AG04450 (cell line): ENCODE measurements at regions not wholly inside any gene's neighbourhood (a gene's known extent, or its start where the extent isn't known, plus 50 kb on each side); places are given as distances from the start of the nearest gene placed in this dataset.

Experiments
- CTCF ChIA-PET: fragments of 300-600, 350-600 bp; formaldehyde crosslinking; extraction: SDS; loops from one replicate; lab custom pipeline; 2022; ENCODE audit warnings: antibody characterized with exemption, inconsistent platforms; lab: Charles Lee
- POLR2A ChIA-PET: fragments of 350-600 bp; formaldehyde crosslinking; extraction: SDS; loops from one replicate; lab custom pipeline; 2021; ENCODE audit warnings: antibody characterized with exemption, inconsistent platforms; lab: Yijun Ruan, JAX
- DNase-seq: peaks from one replicate; pipeline ENCODE4 v3.0.0-alpha.2; 2011; ENCODE audit warnings: low read depth, low spot score
- H3K27ac ChIP-seq: one replicate; pipeline ENCODE4 v1.5.1; 2012; ENCODE audit warnings: low read depth, low read length, control low read depth
- H3K27me3 ChIP-seq: one replicate; pipeline ENCODE4 v1.6.0; 2012; ENCODE audit warnings: low read length; ENCODE audit not compliant: control insufficient read depth, insufficient read depth
- H3K4me3 ChIP-seq: 2 replicates; pipeline ENCODE4 v1.5.1; 2011; ENCODE audit warnings: mild to moderate bottlenecking, low read depth, low read length, control low read depth
- H3K9me3 ChIP-seq: 2 replicates; pipeline ENCODE4 v1.5.1; 2012; ENCODE audit warnings: low read length; ENCODE audit not compliant: control insufficient read depth, insufficient read depth
- TF ChIP-seq, protein P1 (sequence below): IDR thresholded peaks from 2 replicates; pipeline ENCODE4 v1.5.1; 2011; ENCODE audit warnings: low read depth, low read length, control low read depth, inconsistent platforms

GRCh38 chr3:176935194-176935888, 261.9 kb downstream of the TBL1XR1 start:
- no peak overlapping the region for H3K27ac ChIP-seq
- POLR2A ChIA-PET = no interaction called here
- H3K9me3 ChIP-seq = no peaks in the 10 kb centered on the region
- no peaks in the 10 kb centered on the region for H3K27me3 ChIP-seq
- no peak overlapping the region for H3K4me3 ChIP-seq
- TF ChIP-seq, protein P1, sequence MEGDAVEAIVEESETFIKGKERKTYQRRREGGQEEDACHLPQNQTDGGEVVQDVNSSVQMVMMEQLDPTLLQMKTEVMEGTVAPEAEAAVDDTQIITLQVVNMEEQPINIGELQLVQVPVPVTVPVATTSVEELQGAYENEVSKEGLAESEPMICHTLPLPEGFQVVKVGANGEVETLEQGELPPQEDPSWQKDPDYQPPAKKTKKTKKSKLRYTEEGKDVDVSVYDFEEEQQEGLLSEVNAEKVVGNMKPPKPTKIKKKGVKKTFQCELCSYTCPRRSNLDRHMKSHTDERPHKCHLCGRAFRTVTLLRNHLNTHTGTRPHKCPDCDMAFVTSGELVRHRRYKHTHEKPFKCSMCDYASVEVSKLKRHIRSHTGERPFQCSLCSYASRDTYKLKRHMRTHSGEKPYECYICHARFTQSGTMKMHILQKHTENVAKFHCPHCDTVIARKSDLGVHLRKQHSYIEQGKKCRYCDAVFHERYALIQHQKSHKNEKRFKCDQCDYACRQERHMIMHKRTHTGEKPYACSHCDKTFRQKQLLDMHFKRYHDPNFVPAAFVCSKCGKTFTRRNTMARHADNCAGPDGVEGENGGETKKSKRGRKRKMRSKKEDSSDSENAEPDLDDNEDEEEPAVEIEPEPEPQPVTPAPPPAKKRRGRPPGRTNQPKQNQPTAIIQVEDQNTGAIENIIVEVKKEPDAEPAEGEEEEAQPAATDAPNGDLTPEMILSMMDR = no peak
- DNase-seq = no peak
- CTCF ChIA-PET = no interaction called here

DNA sequence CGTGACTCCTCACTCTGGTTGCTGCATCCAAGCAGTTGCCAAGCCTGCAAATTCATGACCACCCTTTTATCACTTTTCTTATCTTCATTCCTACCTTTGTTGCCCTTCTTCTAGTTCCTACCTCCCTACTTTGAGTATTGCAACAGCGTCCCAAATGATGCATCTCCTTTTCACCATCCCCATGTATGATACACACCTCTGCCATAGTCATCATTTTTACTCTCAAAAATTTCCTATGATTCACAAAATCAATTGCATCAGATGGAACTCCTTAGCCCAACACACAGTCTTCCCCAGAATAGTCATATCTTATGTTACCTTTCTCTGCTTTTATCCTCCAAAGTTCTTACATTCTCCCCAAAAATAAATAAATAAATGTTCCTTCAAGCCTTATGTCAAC, 262.6 kb downstream of the TBL1XR1 start:
- ChIA-PET POLR2A (no interaction called here), CTCF (interaction anchor here (0.7 kb wide), 1 partner anchor 1451 kb away, joined by 3 read pairs; no protein-coding TSS in a partner anchor)
- DNase-seq = no peak

DNA sequence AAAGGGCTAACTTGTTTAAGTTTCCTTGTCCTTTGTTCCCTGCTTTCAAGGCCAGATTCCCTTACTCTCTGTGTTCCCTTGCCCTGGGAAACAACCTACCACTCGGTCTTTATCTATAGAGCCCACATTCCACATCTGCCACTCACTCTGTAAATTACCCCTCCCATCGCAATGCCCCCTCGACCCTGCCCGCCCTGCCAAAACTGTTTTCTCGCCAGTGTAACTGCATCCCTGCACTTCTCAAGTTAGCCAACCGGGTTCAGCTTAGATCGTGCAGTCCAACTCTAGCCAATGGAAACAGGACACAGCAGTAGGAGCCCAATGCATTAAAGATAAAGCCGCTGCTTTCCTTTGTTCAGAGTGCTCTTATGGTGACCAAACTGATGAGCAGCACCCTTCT, 263.6 kb downstream of the TBL1XR1 start:
- Histone ChIP-seq H3K27me3 (no peaks in the 10 kb centered on the region), H3K27ac (no peak overlapping the region), H3K9me3 (no peaks in the 10 kb centered on the region), H3K4me3 (no peak overlapping the region)
- TF ChIP-seq, protein P1 = no peak
- POLR2A ChIA-PET = no interaction called here
- no peak for DNase-seq
- CTCF ChIA-PET = interaction anchor here (0.7 kb wide), 1 partner anchor 1452 kb away, joined by 3 read pairs; no protein-coding TSS in a partner anchor

More for the DNA sequence above, 262.6 kb downstream of the TBL1XR1 start:
- TF ChIP-seq, protein P1 = no peak
- Histone ChIP-seq H3K9me3 (no peaks in the 10 kb centered on the region), H3K27ac (no peak overlapping the region), H3K27me3 (no peaks in the 10 kb centered on the region), H3K4me3 (no peak overlapping the region)

DNA sequence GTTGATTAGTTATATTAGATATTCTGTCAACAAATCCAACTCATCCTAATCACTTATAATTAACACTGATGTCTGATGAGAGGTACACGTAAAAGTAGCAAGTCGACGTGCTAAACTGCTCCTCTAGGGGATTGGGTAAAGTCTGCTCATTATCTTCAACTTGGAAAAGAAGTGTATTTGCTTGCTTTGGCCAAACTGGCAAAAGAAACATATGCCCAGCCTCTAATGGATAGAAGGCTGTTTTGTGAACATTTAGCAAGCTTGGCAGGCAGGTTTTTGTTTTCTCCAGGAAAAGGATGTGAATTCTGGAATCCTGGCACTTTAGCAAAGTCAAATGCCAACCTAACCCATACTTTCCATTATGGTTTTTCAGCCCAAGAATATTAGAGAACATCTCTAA, 264.8 kb downstream of the TBL1XR1 start:
- DNase-seq = no peak
- TF ChIP-seq, protein P1 = no peak
- H3K27me3 ChIP-seq = no peaks in the 10 kb centered on the region
- H3K4me3 ChIP-seq = no peak overlapping the region
- CTCF ChIA-PET = no interaction called here
- POLR2A ChIA-PET = no interaction called here
- no peak overlapping the region for H3K27ac ChIP-seq
- no peaks in the 10 kb centered on the region for H3K9me3 ChIP-seq

- H3K27ac ChIP-seq = no peak overlapping the region
- H3K27me3 ChIP-seq = no peaks in the 10 kb centered on the region
- CTCF ChIA-PET = no interaction called here
- TF ChIP-seq, protein P1 = no peak
- POLR2A ChIA-PET = no interaction called here
- H3K4me3 ChIP-seq = no peak overlapping the region
- H3K9me3 ChIP-seq = no peaks in the 10 kb centered on the region
- DNase-seq = no peak
Measured at GRCh38 chr3:176931991-176932390, 265.3 kb downstream of the TBL1XR1 start.
